Fibroblast of gingiva (primary cell): ENCODE measurements at regions not wholly inside any gene's neighbourhood (a gene's known extent, or its start where the extent isn't known, plus 50 kb on each side); places are given as distances from the start of the nearest gene placed in this dataset.

Experiments used
- DNase-seq: peaks from one replicate; pipeline ENCODE4 v3.0.0-alpha.2; 2011; ENCODE audit warnings: low read depth

DNA sequence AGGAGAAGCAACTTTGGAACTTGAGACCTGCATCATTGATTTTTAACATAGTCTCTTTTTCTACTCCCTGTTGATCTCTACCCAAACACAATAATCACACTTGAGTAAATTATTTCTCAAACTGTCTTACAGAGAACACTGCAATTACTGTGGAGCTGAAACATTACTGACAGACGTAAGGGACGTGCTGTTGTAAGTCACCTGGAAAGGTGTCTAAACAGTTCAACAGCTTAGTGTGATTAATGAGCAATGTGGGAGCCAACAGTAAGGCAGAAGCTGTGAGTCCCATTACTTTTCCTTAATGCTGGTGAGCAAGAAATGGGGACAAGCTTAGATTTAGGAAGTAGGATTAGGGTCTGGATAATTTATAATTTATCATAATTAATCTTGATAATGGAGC, 265.7 kb downstream of the DLEU7 start:
- no peak for DNase-seq

DNA sequence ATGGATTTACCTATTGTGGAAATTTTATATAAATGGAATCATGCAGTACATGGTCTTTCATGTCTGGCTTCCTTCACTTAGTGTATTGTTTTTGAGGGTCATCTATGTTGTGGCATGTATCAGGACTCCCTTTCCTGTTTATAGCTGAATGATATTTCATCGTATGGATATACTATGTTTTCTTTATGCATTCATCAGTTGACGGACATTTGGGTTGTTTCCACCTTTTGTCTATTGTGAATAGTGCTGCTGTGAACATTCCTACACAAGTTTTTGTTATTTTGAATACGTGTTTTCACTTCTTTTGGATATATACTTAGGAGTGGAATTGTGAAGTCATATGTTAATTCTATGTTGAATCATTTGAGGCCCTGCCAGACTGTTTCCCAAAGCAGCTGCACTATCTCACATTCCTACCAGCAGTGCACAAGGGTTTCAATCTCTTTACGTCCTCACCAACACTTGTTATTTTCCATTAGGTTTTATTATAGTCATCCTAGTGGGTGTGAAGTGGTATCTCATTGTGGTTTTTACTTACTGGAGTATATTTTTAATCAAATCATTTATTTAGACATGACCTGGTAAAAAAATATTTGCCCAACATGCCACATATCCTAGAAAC, 262.7 kb downstream of the DLEU7 start:
- peak; percentile 19 for DNase-seq

DNA sequence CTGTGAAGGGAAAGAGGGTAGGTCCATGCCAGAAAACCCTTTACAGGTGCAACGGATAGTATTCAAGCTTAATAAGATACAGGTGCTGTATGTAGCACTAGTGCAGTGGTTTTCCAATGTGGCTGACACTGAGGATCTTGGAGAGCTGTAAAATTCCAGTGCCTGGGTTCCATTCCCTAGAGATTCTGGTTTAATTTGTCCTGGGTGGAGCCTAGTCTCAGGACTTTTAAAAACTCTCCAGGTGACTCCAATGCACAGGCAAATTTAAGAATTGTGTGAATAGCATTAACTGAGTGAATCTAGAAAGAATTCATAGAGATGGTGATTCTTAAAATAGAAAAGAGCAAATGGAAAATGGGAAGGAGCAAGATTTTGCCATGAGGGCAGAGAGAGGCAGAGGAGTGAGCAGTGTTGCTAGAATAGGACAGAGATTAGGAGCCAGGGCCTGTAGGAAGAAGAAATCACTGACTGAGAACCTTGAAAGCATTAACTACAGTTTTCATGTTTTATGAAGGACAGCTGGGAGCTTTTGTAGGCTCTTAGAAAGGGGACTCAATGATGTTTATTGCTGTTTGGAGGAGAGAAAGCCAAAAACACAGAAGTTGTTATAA, 261.8 kb downstream of the DLEU7 start:
- DNase-seq, result no peak

DNA sequence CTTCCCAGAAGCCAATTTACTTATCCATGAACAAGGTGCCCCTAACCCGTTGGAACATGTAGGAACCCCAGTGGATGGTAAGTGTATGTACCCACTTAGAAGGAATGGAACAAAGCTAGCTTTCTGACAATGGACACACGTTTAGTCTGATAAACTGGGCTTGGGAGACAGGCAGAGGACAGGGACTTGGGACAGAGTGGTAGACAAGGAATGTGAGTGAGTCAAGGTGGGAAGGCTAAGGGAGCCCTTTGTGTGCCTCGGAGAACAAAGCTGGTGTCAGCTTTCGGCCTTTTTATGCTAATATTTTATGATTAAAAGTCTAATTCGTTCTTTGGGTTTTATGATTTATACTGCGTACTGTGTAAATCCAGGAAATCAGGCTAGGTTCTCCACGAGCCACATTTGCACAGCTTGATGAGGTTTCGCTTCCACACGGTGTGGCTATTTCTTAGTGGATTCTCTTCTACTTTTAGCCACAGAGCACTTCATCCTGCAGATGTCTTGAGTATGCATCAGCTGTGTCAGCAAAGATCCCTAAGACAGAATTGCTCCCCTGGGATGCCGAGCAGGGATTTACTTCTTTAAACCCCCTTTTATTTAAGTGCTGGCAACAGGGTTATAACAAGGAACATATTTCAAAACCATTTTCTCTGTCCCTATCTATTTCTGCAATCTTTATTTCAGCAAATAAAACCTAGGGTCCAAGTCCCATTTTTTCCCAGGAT, 258.5 kb downstream of the DLEU7 start:
- DNase-seq, result no peak

DNA sequence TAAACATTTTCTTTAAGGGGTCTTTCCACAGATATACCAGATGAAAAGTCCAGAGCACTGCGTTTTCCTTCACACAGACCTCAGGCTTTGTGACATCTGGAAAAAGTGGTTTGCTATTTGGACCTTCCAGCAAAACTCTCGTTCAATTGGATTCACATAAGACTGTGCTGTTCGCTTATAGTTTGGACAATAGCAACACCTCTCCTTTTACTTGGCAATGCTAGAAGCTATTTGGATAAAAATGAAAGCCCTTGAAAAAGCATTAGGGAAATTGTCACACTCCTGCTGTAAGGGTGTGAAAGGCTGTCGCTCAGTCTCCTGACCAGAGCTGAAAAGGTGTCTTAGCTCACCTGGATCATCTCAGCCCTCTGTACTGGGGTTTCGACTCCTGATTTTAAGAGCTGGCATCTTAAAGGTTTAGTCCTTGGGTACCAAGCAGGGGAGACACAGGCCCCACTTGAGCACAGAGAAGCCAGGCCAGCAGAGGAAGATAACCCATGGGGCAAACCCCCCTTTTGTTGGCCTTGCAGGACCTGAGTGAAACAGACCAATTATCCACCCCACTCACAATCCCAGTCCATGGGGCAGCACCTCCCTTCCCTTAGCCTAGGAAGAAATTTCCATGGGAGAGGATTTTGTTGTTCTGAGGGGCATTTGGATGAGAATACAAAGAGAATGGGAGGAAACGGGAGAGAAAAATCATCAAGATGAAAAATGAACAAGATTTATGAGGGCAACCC, 257.6 kb downstream of the DLEU7 start:
- DNase-seq, result no peak

DNA sequence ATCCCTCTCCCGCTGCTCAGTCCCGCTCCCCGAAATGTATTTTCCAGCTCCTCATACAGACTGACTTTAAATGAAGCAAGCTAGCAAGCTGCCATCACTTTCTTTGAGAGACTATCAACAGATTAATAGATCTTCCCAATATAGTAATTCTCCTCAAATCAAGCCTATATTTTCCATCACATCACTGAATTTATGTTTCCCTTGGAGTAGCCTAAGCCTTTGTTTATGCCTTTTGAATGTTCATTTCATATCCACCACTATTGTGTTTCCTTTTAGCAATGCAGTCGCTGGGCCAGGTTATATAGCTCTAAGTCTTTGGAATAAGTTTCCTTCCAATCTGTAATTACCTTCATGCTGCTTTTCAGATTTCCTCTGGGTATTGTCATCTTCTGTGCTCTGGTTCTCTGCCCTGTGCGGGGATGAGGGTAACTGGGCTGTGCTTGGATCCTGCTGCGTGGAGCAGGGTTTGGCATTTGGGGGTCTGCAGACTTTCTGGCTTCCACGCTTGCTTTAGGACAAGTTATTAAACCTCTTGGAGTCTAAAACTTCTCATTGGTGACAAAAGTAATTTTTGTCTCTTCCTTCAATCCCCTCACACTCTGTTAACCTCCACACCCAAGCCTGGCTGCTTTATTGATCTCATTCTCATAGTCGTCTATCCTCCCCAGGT, 256.9 kb downstream of the DLEU7 start:
- no peak for DNase-seq

DNA sequence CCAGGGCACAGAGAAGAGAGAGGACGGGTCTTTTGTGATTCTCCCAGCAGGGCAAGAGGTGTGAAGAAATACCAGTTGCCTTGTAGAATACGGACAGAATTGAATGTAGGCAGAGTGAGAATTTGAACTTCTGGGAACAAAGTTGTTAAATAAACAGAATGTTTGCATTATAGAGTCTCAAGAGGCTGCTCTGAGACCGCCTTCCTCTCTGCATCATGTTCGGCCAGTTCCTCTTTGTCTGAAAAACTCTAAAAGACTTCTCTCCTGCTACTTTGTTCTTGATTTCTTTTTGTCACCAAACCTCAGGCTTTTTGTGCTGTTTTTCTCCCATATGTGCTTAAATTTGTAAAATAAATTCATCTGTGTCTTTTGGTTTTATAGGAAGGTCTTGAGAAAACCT, 256.4 kb downstream of the DLEU7 start:
- no peak for DNase-seq

DNA sequence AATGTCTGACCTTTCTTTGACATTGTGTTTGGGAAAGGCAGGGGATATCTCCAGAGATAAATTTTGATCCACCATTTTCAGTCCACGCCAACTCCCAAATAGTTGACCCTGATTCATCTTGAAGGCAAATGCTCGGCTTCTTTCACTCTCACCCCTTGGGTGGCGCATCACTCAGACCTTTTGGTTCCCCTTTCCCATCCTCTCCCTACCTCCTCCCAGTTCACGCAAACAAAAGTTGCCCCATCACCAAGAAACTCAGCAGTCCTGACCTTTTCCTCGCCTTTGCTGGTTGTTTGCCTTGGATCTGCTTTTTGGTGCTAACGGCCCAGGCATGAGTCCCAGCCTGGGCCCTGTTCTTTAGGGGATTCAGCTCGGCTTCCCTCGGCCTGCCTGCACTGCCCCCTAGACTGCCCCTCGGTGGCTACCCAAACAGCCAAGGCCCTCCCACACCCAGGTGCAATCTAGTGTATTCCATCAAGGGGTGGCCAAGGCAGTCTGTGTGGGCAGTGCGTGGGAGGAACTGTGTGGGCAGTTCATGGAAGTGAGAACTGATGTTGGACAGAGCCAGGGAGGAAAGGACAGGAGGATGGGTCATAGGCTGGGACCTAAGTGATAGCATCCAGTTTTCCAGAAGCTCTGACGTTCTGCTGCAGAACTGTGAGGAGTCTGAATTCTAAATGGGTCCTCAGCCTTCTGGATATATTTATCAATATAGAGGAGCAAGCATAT, 255.7 kb downstream of the DLEU7 start:
- DNase-seq, result no peak

DNA sequence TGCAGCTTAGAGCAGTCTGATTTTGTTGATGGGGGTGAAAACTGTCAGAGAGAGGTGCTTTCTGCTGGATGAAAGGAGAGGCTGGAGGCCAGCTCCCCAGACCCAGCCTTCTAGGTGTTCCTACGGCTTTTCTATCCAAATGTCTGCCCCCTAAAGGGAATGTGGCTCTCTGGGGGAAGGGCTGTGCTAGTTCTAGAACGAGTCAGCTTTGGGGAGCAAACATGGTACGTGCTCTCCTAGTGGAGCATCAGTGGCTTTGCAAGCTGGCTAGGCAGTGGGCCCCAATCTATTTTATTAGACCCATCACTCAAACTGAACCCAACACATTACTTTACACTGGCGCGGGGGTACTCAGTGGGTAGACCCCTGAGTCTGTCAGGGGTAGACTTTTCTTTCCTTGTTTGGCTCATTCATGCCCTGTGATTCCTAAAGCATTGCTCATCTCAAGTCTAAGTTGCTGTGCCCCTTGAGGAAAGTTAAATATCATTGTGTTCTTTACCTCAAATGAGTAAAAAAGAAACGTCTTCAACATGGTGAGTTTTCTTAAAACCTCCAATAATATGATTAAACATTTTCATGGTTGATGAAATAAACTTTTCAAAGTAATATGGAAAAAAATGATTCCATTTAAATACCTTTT, 254.9 kb downstream of the DLEU7 start:
- DNase-seq, result no peak

DNA sequence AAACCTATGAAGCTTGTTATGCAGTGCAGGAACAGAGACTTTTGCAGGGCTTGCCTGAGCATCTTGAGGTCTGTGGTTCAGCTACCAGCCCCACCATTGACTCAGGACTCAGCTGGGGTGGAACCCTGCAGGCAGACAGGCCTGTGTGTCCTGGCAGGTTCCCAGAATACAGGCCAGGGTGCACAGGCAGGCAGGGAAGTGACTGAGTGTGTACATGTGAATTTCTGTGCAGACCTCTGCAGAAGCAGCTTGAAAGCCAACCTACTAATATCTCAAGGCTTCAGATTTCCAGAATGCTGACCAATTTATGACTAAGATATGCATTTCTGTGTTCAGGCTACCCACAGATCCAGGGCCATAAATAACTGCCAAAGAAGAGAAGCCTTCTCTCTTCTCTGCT, 254.4 kb downstream of the DLEU7 start:
- DNase-seq, result peak; percentile 52

DNA sequence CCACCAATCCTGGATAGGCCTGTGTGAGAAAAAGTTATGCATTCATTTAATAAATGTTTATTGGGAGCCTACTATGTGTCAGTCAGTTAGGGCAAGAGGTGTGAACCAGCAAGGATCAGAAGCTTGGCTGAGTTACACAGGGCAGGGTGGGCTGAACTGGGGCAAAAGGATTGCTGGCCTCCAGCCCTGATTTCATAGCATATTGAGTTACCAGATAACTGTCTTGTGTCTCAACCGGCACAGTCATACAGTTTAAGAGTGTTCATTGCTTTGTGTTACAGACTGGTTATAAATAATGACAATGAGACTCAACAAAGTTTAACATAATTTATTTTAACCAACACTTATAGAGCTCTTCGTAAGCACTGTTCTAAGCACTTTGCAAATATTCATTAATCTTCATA, 253.8 kb downstream of the DLEU7 start:
- peak; percentile 35 for DNase-seq

DNA sequence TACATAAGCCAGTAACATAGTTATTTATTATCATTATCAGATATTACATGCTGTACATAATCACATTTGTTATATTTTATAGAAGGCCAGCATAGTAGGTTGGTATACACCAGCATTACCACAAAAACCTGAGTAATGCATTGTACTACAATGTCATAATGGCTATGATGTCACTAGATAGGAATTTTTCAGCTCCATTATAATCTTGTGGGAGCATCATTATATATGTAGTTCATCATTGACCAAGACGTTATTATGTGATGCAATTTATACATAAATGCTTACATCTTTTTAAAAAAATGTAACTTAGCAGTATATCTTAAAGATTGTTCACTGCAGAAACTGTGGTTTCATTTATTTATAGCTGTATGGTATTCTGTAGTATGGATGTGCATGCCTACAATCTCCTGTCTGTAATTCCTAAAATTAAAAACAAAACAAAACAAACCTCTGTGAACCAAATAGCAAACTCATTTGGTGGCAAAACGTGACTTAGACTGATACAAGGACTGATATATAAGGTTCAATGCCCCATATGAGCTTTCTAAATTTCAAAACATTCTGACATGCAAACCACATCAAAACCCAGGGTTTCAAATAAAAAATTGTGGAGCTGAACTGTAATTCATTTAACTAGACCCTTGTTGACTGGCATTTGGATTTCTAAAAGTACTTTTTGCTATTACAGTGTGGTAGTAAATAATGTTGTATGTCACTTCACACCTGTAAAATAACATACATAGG, 250.9 kb downstream of the DLEU7 start:
- peak; percentile 36 for DNase-seq

DNA sequence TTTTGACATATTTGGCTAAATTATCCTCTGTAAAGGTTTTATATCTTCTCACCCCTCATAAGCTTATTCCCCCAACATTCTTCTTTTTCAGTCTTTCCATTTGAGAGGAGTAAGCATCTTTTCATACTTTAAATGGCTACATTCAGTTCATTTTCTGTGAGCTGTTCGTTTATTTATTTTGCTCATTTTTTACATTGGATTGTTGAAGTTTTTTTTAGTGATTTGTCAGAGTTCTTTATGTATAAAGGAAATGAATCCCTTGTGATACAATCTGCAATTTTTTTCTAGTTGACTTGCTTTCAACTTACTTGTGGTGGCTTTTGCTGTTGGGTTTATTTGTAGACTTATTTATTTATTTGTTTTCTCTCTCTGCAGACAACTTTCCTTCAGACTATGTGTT, 250.3 kb downstream of the DLEU7 start:
- DNase-seq, result no peak

DNA sequence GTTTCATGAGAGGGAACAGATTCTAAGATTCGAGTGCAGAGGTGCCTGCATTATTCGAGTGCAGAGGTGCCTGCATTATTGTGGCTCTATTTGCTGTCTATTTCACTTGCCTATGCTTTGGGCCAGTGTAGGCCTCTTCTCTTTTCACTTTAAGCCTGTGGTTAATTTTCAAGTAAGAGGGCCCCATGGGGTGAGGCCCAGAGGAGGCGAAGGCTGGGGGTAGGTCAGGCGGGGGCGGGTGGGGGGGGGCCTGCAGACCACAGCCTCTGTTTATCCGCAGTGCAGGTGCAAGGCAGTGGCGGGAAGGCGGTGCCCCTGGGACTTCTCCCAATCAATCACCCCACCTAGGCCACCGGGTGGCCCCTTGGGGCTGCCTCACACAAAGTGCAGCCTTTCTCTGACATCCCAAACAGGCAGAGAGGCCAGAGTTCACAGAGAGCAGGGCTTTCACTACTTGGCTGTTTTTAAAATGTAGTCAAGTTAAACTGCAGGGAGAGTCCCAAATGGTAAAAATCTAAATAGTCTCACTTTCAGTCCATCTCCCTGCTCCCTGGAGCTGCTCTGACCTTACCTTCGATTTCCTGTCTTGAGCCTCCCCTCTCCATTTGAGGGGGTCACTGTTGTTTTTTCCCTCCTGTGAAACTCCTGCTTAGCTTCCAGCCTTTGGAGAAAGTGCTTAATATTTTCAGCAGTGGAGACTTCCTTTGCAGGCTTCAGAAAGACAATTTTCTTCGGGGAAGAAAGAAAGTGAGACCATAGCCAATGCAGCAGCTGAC, 249.0 kb downstream of the DLEU7 start:
- no peak for DNase-seq

DNA sequence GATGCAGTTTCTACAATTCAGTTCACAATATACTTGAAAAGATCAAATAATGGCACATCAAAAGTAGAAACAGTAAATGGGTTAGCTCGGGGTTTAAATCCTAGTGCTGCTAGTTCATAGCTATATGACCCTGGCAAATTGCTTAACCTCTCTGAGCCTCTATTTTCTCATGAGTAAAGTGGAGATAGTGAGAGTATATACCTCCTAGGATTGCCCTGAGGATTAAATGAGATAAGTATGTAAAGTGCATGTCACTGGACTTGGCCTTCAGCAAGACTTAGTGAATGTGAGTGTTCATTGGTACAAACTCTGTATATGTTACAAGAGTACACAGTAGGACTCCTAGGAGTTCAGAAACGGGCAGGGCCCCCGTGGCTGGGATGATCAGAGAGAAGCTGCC, 248.3 kb downstream of the DLEU7 start:
- DNase-seq, result no peak

DNA sequence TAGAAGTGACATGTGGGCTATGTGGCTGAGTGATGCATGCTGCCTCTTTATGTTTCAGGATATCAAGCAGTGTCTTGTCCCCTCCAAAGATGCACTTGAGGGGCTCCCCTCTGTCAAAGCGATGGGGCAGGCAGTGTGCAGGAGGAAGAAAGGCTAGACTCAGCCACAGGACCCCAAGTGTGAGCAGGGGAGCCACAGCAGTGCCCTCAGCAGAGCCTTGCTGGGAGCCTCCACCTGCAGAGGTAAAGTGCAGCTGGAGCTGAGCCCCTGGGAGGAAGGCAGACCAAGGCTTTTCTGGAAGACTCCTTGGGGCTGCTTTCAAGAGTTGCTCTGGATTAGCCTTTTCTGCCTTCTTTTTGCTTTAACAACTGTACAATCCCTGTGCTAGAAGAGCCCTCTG, 247.3 kb downstream of the DLEU7 start:
- no peak for DNase-seq

DNA sequence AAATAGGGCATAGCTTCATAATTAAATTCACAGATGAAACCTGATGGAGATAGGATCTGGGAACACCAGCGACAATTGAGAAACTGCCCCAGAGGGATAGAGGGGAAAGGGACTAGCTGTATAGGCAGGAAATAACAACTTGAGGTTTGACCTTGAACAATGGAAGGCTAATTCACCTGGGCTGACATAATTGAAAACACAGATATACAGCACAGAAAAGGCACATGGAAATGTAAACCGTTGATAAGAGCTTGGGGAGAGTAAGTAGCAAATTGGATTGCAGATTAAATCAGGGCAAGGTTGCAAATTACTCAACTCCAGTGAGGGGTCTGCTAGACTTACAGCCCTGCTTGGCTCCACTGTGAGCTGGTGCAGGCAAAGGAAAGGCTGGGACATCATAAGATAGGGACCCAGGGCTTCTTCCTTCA, 246.7 kb downstream of the DLEU7 start:
- DNase-seq, result no peak

DNA sequence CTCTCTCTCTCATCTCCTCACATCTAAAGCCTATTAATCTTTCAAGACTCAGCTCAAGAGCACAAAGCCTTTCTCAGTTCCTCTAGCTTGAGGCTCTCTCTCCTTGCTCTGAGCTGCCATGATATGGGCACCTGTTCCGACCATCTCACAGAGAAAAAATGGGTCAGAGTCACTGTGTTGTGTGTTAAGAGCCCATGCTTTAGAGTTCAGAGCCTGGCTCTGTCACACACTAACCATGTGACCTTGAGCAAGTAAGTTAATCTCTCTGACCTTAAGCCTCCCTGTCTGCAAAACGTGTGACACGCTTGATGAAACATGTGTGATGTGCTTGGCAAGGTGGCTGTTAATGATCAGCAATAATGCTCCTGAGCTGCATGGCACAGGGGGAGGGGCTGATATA, 245.2 kb downstream of the DLEU7 start:
- DNase-seq, result no peak

DNA sequence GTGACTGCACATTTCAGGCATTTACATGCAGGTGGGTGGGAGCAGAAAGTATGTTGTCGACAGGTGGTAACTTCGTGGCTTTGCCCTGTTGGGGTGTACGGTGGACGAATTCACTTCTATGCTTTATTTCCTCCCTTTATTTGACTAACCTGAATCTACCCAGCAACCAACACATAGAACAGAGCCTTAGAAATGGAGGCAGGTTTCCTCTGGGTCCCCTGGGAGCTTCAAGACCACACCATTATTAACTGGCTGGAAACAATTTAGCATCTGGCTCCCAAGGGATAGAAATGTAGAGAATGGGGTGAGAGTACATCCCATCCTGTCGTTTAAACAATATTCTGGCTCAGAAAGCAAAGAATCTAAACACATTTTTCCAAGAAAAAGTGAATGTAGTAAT, 244.4 kb downstream of the DLEU7 start:
- no peak for DNase-seq

DNA sequence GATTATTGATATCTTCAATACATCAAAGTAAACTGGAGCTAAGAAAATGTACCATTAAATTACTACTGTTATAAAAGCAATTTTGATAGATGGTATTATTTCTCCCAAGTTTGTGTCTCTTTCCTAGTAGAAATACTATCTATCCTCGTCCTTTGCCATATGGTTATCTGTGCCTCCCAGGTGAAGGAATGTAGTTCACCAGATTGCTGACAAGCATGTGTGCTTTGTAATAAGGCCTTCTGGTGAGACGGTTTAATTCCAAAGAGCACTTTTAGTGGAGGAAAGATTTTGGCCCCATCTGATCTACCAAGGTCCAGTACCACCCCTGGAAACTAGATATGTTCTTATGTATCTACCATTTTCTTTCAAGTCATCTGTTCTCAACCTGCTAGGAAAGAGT, 243.6 kb downstream of the DLEU7 start:
- DNase-seq, result no peak
